ENCODE measurements at regions not wholly inside any gene's neighbourhood (a gene's known extent, or its start where the extent isn't known, plus 50 kb on each side); places are given as distances from the start of the nearest gene placed in this dataset.
A peak's percentile ranks its signal among the peaks of the same experiment; 100 is the strongest.

DNA sequence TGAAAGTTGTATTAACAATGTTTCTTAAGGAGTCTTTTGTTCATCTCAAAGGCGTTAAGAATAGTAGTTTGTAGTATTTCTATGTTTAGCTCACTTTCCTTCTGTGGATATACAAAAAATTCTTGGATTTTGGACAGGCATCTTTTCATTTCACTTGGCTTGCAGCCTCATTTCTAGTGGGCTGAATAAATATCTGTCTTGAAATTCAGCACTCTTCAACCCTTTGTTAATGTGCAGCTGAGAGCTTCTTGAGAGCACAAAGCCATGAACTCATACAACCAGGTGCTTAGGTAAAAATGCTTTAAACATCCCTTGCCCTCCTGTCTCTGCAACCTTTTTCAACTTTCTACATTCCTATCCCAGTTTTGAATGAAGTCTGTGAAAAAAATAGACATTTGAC lies 1003.2 kb downstream of the C4orf33 start:
- DNase-seq = no peak

DNA sequence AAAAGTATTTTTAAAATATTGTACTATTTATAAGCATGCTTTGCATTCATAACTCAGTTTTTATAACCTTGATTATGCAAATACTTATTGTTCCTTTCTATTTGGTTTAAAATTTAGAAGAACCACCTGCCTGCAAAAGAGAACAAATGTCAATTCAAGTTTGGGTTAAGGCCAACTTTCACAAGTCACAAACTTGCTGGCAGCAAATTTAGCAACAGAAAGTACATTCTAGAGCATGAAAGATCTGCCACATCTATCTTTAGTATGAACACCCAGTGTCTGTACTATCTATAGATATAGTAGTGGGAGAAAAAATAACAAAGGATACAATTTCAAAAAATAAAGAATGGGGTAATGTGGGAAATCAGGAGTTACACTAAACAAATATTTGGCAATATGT lies 1014.2 kb downstream of the C4orf33 start:
- no peak for DNase-seq

DNA sequence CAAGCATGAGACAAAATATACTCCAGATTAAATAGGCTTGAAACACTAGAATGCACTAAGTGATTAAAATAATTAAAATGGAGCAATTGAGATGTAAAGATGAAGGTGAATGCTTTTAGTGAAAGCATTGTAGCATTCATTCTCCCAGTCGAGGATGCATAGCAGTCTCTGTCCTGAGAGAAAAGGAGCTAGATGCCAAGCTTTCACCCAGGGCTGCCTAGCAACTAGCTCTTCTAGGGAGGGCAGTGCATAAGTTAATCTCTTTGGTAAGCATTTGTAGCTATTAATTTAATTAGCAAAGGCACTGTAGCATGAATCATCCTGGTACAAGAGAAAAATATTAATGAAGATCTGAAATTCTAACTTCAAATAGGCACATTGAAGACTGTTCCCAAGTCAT lies 1014.8 kb downstream of the C4orf33 start:
- no peak for DNase-seq

DNA sequence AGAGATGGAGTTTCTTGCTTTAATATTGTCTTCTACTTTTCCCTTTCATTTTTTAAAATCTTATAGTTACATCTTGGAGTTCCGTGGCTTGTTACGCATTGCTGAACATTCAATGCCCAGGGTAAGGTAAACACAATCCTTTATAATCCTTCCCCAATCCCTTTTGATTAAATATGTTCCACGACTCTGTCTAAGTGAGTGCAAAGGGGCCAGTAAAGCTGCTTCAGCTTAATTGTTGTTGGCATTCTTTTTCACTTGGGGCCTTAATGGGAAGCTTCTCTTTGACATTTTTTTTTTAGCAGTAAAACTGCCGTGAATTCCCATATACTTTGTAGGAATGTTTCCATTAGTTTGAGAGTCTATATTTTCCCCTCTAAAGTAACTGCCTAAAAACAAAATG lies 1028.1 kb downstream of the C4orf33 start:
- no peak for DNase-seq

GRCh38 chr4:130125467-130125866 lies 1029.5 kb downstream of the C4orf33 start:
- DNase-seq = no peak

DNA sequence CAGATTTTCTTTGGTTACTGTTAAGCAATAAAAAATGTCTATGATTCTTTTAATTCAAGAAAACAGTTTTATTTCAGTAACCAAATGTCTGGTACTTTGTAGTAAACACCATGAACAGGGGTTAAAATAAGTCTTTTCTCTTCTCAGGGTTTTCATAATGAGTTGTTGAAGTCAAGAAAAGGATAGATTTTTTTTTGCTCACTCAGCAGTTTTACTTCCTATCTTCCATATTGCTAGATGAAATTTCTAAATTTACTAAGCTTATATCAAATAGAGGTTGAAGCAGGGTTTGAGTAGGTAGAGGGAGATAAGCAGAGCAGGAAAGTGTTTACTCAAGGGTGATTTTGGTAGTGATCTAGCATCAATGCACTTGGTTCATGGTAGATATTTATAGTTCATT lies 1031.3 kb downstream of the C4orf33 start:
- no peak for DNase-seq

DNA sequence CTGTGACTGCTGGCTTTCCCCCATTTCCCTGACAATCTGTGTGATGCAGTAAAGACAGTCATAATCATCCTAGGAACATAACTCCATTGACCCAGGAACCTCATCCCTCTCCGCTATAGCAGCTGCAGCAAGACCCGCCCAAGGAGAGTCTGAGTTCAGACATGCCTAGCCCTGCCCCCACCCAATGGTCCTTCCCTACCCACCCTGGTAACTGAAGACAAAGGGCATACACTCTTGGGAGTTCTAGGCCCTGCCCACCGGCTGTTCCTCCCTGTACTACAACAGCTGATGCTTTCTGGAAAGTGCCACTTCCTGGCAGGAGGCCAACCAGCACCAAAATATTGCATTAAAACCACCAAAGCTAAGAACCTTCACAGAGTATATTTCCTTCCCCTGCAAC lies 1035.6 kb downstream of the C4orf33 start:
- DNase-seq = no peak

- DNase-seq = no peak
Measured at GRCh38 chr4:130141651-130142050, 1045.7 kb downstream of the C4orf33 start.

DNA sequence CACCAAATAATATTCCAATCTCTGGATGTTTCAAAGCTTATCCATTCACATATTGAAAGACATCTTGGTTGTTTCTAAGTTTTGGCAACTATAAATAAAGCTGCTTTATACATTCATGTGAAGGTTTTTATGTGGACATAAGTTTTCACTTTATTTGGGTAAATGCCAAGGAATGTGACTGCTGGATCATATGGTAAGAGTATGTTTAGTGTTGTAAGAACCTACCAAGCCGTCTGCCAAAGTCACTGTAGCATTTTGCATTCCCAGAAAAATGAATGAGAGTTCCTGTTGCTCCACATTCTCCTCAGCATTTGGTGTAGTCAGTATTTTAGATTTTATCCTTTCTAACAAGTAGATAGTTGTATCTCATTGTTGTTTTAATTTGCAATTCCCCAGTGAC lies 1047.7 kb downstream of the C4orf33 start:
- DNase-seq = no peak

GRCh38 chr4:130146773-130147172 lies 1050.8 kb downstream of the C4orf33 start:
- no peak for DNase-seq

GRCh38 chr4:130147641-130148040 lies 1051.7 kb downstream of the C4orf33 start:
- no peak for DNase-seq

DNA sequence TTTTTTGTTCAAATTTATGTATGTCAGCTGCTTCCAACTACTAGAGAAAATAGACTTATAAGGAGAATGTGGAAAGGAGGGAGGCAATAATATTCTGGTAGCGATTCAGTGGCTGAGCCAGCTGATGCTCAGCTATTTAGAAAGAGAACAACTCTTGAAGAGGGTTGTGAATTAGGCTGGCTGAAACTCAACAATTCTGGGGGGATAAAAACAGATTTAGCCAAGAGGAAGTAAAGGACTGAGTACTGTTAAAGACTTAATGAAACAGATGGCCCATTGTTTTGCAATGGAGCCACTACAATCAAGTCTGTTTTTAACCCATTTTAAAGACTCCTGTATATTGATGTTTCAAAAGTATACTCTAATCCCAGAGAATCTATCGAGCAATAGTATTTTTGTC lies 1058.9 kb downstream of the C4orf33 start:
- DNase-seq = no peak

GRCh38 chr4:130163701-130164100 lies 1067.7 kb downstream of the C4orf33 start:
- no peak for DNase-seq

DNA sequence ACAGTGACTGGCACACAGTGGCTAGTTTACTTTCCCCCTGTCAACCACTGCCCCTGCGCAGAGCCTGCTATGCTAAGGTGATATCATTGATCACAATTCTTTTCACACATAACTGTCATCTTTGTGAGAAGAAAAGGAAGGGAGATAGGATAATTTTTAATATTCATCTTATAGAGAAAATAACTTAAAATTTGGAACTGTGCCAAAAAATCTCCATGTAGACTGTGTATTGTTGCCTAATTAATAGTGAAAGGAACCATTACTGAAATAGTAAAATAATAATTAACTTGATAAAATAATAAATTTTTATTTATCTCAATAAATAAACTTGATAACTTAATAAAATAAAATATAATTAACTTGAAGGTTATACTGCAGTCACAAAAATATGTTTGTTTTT lies 1069.4 kb downstream of the C4orf33 start:
- DNase-seq = no peak

- DNase-seq = no peak
Measured at GRCh38 chr4:130172156-130172555, 1076.2 kb downstream of the C4orf33 start.

- DNase-seq = no peak
Measured at GRCh38 chr4:130178106-130178505, 1082.2 kb downstream of the C4orf33 start.

GRCh38 chr4:130183096-130183495 lies 1087.1 kb downstream of the C4orf33 start:
- DNase-seq = no peak

- no peak for DNase-seq
Measured at GRCh38 chr4:130183766-130184165, 1087.8 kb downstream of the C4orf33 start.

DNA sequence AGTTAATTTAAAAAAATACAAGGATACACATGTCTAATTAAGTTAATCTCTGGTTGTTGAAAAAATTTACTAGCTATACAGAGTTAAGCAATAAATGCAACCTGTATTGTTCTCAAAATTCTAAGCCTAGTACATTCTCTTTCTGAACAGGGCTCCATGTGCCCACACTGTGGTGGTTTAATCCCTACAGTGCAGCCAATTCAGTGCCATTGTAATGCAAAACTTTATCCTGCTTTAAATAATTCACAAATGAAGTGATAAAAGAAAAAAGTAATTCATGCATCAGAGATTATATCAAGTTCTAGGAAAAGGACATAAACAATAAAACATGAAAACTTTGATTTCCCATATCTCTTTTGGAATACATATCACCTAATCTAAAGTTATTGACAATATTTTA lies 1089.2 kb downstream of the C4orf33 start:
- no peak for DNase-seq

GRCh38 chr4:130186931-130187330 lies 1091.0 kb downstream of the C4orf33 start:
- DNase-seq = no peak

DNA sequence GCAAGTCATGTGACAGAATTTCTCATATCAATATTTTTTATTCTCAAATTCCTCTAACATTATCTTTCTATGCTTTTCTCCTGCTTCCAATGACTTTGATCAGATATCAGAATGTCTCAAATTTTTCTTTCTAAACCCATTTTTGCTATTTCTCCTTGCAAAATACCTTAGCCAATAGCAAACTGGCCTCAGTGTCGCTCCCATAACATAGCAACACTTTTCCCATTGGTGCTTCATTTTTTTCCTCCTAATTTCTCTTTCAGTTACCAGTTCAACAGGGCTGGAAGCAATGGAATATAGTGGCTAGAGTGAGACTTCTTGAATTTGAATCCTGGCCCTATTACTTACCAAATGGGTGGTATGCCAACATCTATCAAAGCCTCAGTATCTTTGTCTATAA lies 1091.6 kb downstream of the C4orf33 start:
- no peak for DNase-seq

DNA sequence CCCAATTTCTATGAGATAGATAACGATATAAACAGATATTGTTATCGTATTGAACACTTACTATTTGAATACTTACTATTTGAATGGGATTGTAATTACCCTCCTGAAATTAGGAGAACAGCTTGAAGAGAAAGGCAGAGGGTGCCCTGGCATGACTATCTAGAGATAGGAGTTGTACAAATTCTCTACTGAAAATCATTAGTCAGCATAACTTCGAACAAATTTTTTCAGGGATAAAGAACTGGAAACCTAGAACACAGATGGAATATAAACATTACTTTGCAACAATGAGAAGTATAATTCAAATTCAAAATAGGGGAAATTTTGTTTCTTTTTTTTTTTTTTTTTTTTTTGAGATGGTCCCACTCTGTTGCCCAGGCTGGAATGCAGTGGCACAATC lies 1096.8 kb downstream of the C4orf33 start:
- DNase-seq = no peak

GRCh38 chr4:130197946-130198345 lies 1102.0 kb downstream of the C4orf33 start:
- DNase-seq = no peak

DNA sequence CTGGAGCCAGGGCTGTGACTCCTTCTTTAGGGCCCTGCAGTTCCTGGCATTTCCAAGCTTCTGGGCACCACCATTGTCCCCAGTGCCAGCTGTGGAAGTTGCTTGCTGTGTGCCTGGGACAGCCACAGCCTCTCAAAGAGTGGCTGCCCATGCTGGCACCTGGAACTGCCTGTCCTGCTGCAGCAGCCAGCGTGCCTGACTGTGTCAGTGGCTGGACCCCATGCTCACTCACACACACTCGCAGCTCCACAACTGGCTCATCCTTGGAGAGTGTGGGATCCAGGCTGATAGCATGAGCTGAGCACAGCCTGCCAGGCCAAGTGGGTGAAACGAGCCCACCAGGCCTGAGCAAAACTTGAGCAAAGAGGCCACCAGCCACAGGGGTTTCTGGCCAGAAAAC lies 1107.6 kb downstream of the C4orf33 start:
- no peak for DNase-seq

- no peak for DNase-seq
Measured at GRCh38 chr4:130210864-130211263, 1114.9 kb downstream of the C4orf33 start.

GRCh38 chr4:130214268-130214667 lies 1118.3 kb downstream of the C4orf33 start:
- DNase-seq = peak; percentile 4

All from MV-4-11 (cell line).